GM18909 (cell line): ENCODE measurements at regions not wholly inside any gene's neighbourhood (a gene's known extent, or its start where the extent isn't known, plus 50 kb on each side); places are given as distances from the start of the nearest gene placed in this dataset.
"Not testable (repeated sequence)": the region's sequence is repeated elsewhere in the genome, so short reads cannot be mapped to it uniquely, and the experiment has no call there.

Experiments used
- ATAC-seq: cut with Tn5 transposase; IDR thresholded peaks from one replicate; pipeline ENCODE4 v1.9.1; 2021; ENCODE audit warnings: mild to moderate bottlenecking; ENCODE audit not compliant: unreplicated experiment, poor library complexity

DNA sequence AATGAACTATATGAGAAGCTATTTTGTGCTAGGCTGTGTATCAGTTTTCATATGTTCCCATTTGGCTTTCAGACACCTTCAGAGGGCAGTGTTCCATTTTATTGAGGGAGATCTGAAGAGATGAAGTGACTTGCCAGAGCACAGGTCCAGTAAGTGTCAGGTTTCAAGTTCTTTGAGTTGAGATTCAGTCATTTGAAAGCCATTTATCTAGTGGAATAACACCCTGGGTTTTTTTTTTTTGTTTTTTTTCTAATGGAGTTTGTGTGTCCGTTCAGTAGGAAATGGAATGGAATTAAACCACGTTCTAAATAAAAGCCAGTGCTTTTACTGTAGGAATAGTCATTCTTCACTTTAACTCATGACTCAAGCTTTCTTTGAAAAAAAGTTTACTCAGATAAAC lies 652.9 kb upstream of the USP24 start:
- ATAC-seq: no peak

DNA sequence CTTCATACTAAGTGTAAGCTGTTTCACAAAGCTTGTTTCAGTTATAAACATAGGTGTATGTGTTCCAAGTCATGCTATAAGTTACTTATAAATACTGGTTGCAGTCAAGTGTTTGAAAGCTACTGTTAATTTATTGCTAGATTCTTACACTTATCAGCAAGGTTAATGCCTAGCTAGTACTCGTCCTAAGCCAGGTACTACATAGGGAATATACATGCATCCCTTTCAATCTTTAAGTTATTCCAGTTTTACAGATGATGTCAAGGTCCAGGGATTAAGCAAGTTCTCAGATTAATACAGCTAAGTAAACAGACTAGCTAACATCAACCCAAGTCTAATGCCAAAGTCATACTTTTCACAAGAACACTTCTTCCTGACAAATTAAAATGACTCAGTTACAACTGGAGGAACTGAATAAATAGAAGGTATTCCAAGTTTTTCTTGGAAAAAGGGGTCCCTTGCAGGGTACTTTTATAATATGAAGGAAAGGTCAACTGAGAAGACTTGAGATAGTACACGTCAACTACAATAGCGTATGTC lies 652.2 kb upstream of the USP24 start:
- no peak for ATAC-seq

- not testable (repeated sequence) for ATAC-seq
Observed at GRCh38 chr1:55865778-55866177, 650.6 kb upstream of the USP24 start.

DNA sequence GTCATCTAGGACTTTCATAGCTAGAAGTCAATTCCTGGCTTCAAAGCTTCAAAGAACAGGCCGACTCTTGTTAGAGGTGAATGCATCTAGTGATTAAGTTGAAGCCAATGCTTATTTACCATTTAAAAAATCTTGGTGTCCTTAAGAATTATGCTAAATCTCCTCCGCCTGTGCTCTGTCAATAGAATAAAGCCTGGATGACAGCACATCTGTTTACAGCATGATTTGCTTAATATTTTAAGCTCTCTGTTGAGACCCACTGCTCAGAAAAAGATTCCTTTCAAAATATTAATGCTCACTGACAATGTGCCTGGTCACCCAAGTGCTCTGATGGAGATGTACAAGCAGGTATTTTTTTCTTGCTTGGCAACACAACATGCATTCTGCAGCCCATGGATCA lies 649.1 kb upstream of the USP24 start:
- ATAC-seq: no peak

DNA sequence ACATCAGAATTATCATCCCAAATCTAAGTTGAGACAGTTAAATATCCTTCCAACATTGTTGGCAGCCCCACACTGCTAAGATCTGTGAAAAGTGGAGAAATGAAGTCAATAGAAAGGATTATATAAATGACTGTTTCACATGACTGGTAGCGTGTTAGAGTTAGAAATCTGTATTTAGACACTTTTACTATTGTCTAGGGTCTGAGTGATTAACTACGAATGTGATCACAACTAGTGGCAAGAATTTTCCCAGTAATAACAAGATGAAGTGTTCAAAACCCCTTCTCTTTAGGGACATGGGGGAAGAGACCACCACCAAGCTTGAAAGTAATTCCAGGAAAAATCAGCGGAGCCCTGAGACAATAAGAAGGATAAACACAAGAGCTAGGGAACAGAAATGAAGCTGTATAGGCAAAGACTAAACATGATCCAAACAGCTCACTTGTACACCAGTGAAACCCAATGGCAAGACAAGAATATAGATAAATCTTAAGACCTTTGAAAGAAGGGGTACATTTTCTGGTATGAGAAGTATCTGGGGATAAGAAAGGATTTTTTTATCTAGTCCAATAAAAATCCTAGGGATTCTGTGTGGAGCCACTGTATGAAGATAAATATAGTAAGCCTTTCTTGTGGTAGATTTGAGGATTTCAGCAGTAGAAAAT lies 646.6 kb upstream of the USP24 start:
- ATAC-seq: no peak

GRCh38 chr1:55860798-55861519 lies 645.8 kb upstream of the USP24 start:
- ATAC-seq: no peak

- ATAC-seq: no peak
Observed at GRCh38 chr1:55860326-55860725, 645.2 kb upstream of the USP24 start.

DNA sequence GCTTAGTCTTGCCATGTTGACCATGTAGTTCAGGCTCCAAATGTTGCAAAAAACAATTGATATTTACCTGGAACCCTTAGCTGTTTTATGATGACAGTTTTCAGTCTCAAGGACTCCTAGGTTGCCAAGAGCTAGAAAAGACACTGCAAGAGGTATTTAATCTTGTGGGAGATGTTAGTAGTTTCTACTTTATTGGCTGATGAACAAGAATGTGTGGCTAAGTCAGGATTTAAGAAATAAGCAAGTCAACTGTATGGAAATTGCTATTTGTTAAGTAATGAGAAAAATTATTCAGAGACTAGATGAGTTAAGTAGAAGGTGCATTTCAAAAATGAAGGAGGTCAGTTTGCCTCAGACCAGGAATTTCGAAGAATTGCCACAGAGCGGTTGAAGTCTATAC lies 639.7 kb upstream of the USP24 start:
- ATAC-seq: no peak

GRCh38 chr1:55848906-55849305 lies 633.7 kb upstream of the USP24 start:
- no peak for ATAC-seq

GRCh38 chr1:55846051-55846450 lies 630.9 kb upstream of the USP24 start:
- ATAC-seq: no peak

- ATAC-seq: no peak
Observed at GRCh38 chr1:55844322-55844721, 629.2 kb upstream of the USP24 start.

GRCh38 chr1:55839626-55840025 lies 624.5 kb upstream of the USP24 start:
- ATAC-seq: no peak

DNA sequence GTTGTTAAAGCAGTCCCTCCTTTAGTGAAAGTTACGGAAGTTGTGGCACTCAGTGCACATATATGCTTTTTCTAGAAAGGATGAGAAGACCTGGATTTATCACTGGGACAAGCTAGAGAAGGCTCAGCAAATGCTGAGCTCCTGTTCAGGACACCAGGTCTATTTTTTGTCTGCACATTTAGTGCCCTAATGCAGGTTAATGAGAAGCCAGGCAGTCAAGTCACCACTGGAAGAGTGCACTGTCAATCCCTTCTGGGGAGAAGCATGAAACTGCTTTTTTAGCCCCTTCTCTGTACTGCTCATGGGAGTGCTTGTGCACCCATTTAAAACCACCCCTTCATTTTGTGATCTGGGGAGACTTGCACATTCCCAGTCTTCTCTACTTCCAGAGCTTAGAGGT lies 624.1 kb upstream of the USP24 start:
- no peak for ATAC-seq

DNA sequence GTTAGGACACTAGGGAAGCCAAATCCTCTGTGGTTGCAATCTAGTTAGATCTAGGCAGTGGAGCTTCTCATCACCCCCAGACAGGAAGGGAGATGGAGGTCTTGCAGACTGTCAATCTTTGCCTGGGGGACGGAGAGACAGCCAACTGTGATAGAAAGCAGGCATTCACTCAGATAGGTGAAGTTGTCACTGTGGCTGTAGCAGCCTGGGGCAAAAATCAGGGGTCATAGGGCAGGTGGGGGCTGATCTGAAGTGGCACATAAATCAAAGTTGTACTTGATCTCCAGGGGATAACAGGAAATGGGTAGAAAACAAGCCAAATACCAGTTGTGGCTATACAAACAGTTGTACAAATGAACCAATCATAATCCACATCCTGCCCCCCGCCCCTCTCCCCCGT lies 620.9 kb upstream of the USP24 start:
- no peak for ATAC-seq

GRCh38 chr1:55833529-55834091 lies 618.4 kb upstream of the USP24 start:
- ATAC-seq: no peak

DNA sequence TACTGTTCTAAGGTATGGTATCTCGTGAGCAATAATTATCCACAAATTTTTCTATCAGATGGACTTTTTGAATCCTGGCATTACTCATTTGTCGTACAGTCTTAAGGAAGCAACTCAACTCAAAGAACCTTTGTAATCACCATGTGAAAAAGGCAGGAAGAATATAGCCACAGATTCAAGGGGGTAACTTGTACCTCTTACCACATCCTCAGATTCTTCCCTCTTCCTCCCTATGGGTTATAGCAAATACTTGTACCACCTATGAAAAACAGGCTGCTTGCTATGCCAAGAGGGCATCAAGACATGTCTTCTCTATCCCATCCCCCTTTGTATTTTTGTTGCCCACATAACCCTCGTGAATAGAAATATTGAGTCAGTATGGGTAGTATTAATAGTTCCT lies 616.6 kb upstream of the USP24 start:
- ATAC-seq: no peak

DNA sequence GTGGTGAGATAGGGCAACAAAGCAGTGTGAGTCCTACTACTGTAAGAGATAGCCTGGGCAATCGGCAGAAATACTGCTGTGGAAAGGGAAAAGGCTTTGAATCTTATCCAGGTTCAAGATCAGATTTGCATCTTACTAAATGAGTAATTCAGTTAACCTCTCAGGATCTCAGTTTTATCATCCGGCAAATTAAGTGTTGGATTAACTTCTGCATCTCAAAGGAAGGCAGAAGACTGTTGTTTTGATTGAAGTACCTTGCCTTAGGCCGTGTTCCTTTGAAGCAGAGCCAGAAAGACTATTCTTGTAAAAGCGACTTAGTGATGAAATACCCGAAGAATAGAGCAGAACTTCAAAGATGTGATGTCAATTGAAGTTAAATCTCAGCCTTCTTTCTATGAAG lies 612.9 kb upstream of the USP24 start:
- ATAC-seq: no peak

GRCh38 chr1:55827350-55827749 lies 612.2 kb upstream of the USP24 start:
- no peak for ATAC-seq

GRCh38 chr1:55826381-55827080 lies 611.4 kb upstream of the USP24 start:
- ATAC-seq: no peak

GRCh38 chr1:55825461-55825860 lies 610.3 kb upstream of the USP24 start:
- ATAC-seq: no peak

GRCh38 chr1:55824251-55824640 lies 609.1 kb upstream of the USP24 start:
- ATAC-seq: no peak
